ENCODE measurements at regions not wholly inside any gene's neighbourhood (a gene's known extent, or its start where the extent isn't known, plus 50 kb on each side); places are given as distances from the start of the nearest gene placed in this dataset.
A peak's percentile ranks its signal among the peaks of the same experiment; 100 is the strongest.

DNA sequence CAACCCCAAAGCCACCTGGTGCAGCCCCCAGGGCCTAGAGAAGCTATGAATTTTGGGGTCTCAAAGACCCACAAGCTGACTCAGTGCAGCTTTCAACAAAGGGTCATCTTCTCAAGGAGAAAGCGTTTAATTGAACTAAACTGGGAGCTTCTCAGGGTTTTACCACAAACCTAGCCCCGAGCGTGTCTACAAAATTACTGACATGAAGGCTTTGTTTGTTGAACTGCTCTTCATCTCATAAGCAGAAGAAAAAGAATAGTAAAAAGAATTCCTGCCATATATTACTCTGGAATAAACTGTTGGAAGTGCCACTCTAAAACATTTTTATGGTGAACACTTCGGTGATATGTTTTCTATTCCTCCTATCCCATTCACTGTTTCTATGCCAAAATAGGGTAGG is 50.8 kb upstream of the INCENP start:
- Mint-ChIP-seq H3K9me3 (peaks cover 0 to 2% (median 0%) of the 10 kb centered on the region in 8 donors), H3K4me3 (no peak overlapping the region), H3K27ac (peak overlapping the region in 1 of 7 donors; percentile 52), H3K27me3 (peaks cover 0 to 4% of the 10 kb centered on the region in 2 donors), H3K36me3 (no peaks in the 10 kb centered on the region), H3K4me1 (no peaks in the 10 kb centered on the region)
- DNase-seq, result no peak
- Histone ChIP-seq H3K4me1 (ENCODE audit: insufficient read depth, low read length) (no peaks in the 10 kb centered on the region), H3K9me3 (ENCODE audit: control insufficient read depth in 1 of 2, low read length in 2 of 2) (no peaks in the 10 kb centered on the region), H3K27me3 (ENCODE audit: insufficient read depth, low read length) (no peaks in the 10 kb centered on the region), H3K27ac (ENCODE audit: low read depth, low read length) (no peak overlapping the region), H3K4me3 (ENCODE audit: low read length in 2 of 2) (no peak overlapping the region), H3K36me3 (ENCODE audit: insufficient read depth, low read length) (no peaks in the 10 kb centered on the region)
- POLR2A ChIA-PET (ENCODE audit: partially characterized antibody), result no interaction called here
- CTCF ChIA-PET (ENCODE audit: partially characterized antibody), result interaction anchor here (0.9 to 2.2 kb wide), 3 partner anchors 9 to 175 kb away, joined by 4 to 18 read pairs (median 8); no protein-coding TSS in a partner anchor
- intact Hi-C loops (cut with micrococcal nuclease), result no loop called here

DNA sequence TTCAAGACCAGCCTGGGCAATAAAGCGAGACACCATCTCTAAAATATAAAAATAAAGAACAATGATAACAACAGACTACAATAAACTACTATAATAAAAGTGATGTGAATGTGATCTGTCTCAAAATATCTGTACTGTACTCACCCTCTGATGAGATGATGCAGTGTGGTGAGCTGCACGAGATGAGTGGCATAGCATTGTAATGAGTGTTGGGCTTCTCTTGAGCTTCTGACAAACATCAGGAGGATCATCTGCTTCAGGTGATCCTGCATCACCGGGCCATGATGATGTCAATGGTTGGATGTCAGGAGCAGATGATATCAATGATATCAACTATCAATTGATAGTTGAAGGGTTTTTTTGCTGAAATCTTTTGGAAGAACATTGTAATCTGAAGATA is 52.4 kb upstream of the INCENP start:
- CTCF ChIA-PET (ENCODE audit: partially characterized antibody), result no interaction called here
- no peaks in the 10 kb centered on the region for H3K36me3 Mint-ChIP-seq

DNA sequence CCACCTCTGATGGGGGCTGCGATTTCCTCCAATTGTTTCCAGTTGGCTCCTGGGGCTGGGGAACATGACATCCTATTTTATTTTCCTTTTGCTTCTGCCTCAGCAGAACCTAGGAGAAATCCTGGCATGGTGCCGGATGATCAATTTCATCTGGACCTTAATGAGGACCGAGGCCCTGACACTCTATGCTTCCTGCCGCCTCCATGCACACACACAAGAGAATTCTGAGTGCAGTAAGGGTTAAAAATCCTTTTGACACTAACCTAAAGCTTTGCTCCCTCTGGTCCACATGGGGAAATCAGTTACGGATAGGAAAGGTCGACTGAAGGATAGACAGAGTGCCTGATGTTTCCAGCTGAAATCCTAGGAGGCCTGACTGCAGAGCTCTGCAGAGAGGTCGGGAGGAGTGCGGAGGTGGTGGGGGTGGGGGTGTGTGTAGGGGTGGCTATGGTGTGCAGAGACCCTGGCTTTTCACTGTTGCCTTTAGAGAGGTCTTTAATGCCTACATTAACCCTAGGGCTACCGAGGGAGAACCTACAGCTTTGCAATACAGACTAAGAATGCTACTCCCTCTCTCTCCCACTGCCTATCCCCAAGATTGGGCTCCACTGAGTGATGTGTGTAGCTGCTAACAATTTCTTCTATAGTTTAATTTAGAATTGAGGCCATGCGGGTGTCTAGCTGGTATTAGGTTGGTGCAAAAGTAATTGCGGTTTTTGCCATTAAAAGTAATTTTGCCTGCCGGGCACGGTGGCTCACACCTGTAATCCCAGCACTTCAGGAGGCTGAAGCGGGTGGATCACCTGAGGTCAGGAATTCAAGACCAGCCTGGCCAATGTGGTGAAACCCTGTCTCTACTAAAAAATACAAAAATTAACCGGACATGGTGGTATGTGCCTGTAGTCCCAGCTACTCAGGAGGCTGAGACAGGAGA is 53.6 kb upstream of the INCENP start:
- no peaks in the 10 kb centered on the region for H3K36me3 Mint-ChIP-seq
- H3K9me3 Mint-ChIP-seq, result peaks cover 0 to 2% (median 0%) of the 10 kb centered on the region in 8 donors
- Histone ChIP-seq H3K27ac (ENCODE audit: low read depth, low read length) (no peak overlapping the region), H3K4me1 (ENCODE audit: insufficient read depth, low read length) (no peaks in the 10 kb centered on the region), H3K36me3 (ENCODE audit: insufficient read depth, low read length) (no peaks in the 10 kb centered on the region), H3K27me3 (ENCODE audit: insufficient read depth, low read length) (no peaks in the 10 kb centered on the region), H3K4me3 (ENCODE audit: low read length in 2 of 2) (no peak overlapping the region), H3K9me3 (ENCODE audit: control insufficient read depth in 1 of 2, low read length in 2 of 2) (no peaks in the 10 kb centered on the region)
- intact Hi-C loops (cut with micrococcal nuclease), result no loop called here
- H3K4me1 Mint-ChIP-seq, result no peaks in the 10 kb centered on the region
- no peak for DNase-seq
- no peak overlapping the region for H3K4me3 Mint-ChIP-seq
- H3K27ac Mint-ChIP-seq, result no peak overlapping the region
- peaks cover 4 to 7% of the 10 kb centered on the region in 2 donors for H3K27me3 Mint-ChIP-seq
- CTCF ChIA-PET (ENCODE audit: partially characterized antibody), result interaction anchor here (1.1 to 4.6 kb wide), 2 partner anchors 11 to 12 kb away, joined by 4 to 24 read pairs; no protein-coding TSS in a partner anchor
- POLR2A ChIA-PET (ENCODE audit: partially characterized antibody), result no interaction called here

More for the DNA sequence above, 52.4 kb upstream of the INCENP start:
- Mint-ChIP-seq H3K4me3 (no peak overlapping the region), H3K27ac (peak overlapping the region in 2 of 7 donors; percentile 18 to 43), H3K27me3 (peaks cover 3 to 4% of the 10 kb centered on the region in 2 donors), H3K4me1 (no peaks in the 10 kb centered on the region), H3K9me3 (peaks cover 0 to 2% (median 0%) of the 10 kb centered on the region in 8 donors)
- Histone ChIP-seq H3K4me1 (ENCODE audit: insufficient read depth, low read length) (no peaks in the 10 kb centered on the region), H3K4me3 (ENCODE audit: low read length in 2 of 2) (no peak overlapping the region), H3K36me3 (ENCODE audit: insufficient read depth, low read length) (no peaks in the 10 kb centered on the region), H3K27me3 (ENCODE audit: insufficient read depth, low read length) (no peaks in the 10 kb centered on the region), H3K27ac (ENCODE audit: low read depth, low read length) (no peak overlapping the region), H3K9me3 (ENCODE audit: control insufficient read depth in 1 of 2, low read length in 2 of 2) (no peaks in the 10 kb centered on the region)
- intact Hi-C loops (cut with micrococcal nuclease), result no loop called here
- DNase-seq, result no peak
- POLR2A ChIA-PET (ENCODE audit: partially characterized antibody), result no interaction called here

DNA sequence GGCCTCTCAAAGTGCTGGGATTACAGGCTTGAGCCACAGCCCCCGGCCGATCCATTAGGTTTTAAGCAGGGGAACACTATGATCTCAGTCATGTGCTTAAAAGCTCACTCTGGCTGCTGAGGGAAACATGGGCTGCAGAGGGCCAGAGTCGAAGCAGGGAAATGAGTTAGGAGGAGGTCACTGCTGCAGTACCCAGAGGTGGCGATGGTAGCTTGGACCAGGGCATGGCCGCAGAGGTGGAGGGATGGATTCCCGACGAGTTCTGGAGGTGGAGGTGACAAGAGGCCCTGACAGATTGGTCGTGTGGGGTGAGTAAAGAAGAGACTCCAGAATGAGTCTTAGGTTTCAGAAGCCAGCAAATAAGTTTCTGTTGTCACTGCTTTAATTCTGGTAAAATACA is 54.4 kb upstream of the INCENP start:
- H3K27me3 ChIP-seq (ENCODE audit: insufficient read depth, low read length), result no peaks in the 10 kb centered on the region
- no peaks in the 10 kb centered on the region for H3K4me1 ChIP-seq (ENCODE audit: insufficient read depth, low read length)
- ChIA-PET CTCF (ENCODE audit: partially characterized antibody) (interaction anchor here (4.6 kb wide), 1 partner anchor 12 kb away, joined by 24 read pairs; no protein-coding TSS in a partner anchor), POLR2A (ENCODE audit: partially characterized antibody) (no interaction called here)
- H3K9me3 ChIP-seq (ENCODE audit: control insufficient read depth in 1 of 2, low read length in 2 of 2), result no peaks in the 10 kb centered on the region
- no peak overlapping the region for H3K4me3 ChIP-seq (ENCODE audit: low read length in 2 of 2)
- no peaks in the 10 kb centered on the region for H3K4me1 Mint-ChIP-seq
- H3K27ac Mint-ChIP-seq, result peak overlapping the region in 3 of 7 donors; percentile 49 to 88 (median 79)
- no peaks in the 10 kb centered on the region for H3K36me3 Mint-ChIP-seq
- H3K27me3 Mint-ChIP-seq, result peaks cover 4 to 8% of the 10 kb centered on the region in 2 donors
- intact Hi-C loops (cut with micrococcal nuclease), result no loop called here
- DNase-seq, result no peak
- no peaks in the 10 kb centered on the region for H3K36me3 ChIP-seq (ENCODE audit: insufficient read depth, low read length)
- H3K4me3 Mint-ChIP-seq, result no peak overlapping the region
- no peak overlapping the region for H3K27ac ChIP-seq (ENCODE audit: low read depth, low read length)
- H3K9me3 Mint-ChIP-seq, result peaks cover 0 to 2% (median 0%) of the 10 kb centered on the region in 8 donors

DNA sequence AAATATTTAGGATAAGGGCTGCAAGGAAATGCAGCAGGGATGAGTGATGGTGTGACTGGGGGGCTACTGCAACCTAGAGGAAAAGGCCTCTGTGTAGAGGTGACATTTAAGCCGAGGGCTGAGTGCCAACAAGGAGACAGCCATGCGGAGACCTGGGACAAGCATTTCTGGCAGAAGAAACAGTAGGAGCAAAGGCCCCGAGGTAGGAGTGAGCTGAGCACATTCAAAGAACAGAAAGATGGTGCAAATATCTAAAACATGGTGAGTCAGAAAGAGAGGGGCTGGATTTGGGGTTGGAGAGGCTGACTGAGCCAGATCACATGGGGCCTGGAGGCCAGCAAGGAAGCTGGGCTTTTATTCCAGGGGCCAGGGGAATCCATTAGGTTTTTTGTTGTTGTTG is 55.1 kb upstream of the INCENP start:
- no peak for DNase-seq
- Mint-ChIP-seq H3K27ac (peak overlapping the region in 2 of 7 donors; percentile 18 to 72), H3K27me3 (peaks cover 4 to 11% of the 10 kb centered on the region in 2 donors), H3K4me3 (no peak overlapping the region), H3K36me3 (no peaks in the 10 kb centered on the region), H3K9me3 (peaks cover 0 to 2% (median 0%) of the 10 kb centered on the region in 8 donors), H3K4me1 (no peaks in the 10 kb centered on the region)
- H3K36me3 ChIP-seq (ENCODE audit: insufficient read depth, low read length), result no peaks in the 10 kb centered on the region
- H3K4me1 ChIP-seq (ENCODE audit: insufficient read depth, low read length), result no peaks in the 10 kb centered on the region
- H3K27ac ChIP-seq (ENCODE audit: low read depth, low read length), result no peak overlapping the region
- CTCF ChIA-PET (ENCODE audit: partially characterized antibody), result interaction anchor here (4.6 kb wide), 1 partner anchor 13 kb away, joined by 24 read pairs; no protein-coding TSS in a partner anchor
- H3K4me3 ChIP-seq (ENCODE audit: low read length in 2 of 2), result no peak overlapping the region
- POLR2A ChIA-PET (ENCODE audit: partially characterized antibody), result no interaction called here
- H3K27me3 ChIP-seq (ENCODE audit: insufficient read depth, low read length), result no peaks in the 10 kb centered on the region
- intact Hi-C loops (cut with micrococcal nuclease), result no loop called here
- no peaks in the 10 kb centered on the region for H3K9me3 ChIP-seq (ENCODE audit: control insufficient read depth in 1 of 2, low read length in 2 of 2)

DNA sequence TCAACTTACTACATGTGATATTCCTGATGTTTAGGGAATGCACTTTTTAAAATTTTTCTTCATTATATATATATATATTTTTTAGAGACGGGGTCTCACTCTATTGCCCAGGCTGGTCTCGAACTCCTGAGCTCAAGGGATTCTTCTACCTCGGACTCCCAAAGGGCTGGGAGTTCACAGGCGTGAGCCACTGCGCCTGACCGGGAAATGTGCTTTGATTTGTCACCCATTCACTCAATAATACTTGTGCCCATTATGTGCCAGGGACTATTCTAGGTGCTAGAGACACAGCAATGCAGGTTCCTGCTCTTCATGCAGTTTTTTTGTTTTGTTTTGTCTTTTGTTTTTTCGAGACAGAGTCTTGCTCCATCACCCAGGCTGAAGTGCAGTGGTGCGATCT is 56.1 kb upstream of the INCENP start:
- Histone ChIP-seq H3K27me3 (ENCODE audit: insufficient read depth, low read length) (no peaks in the 10 kb centered on the region), H3K4me3 (ENCODE audit: low read length in 2 of 2) (no peak overlapping the region), H3K4me1 (ENCODE audit: insufficient read depth, low read length) (no peaks in the 10 kb centered on the region), H3K9me3 (ENCODE audit: control insufficient read depth in 1 of 2, low read length in 2 of 2) (no peaks in the 10 kb centered on the region), H3K27ac (ENCODE audit: low read depth, low read length) (no peak overlapping the region), H3K36me3 (ENCODE audit: insufficient read depth, low read length) (no peaks in the 10 kb centered on the region)
- peaks cover 4 to 11% of the 10 kb centered on the region in 2 donors for H3K27me3 Mint-ChIP-seq
- DNase-seq, result no peak
- ChIA-PET CTCF (ENCODE audit: partially characterized antibody) (interaction anchor here (4.6 kb wide), 1 partner anchor 14 kb away, joined by 24 read pairs; no protein-coding TSS in a partner anchor), POLR2A (ENCODE audit: partially characterized antibody) (interaction anchor here (0.7 kb wide), 1 partner anchor 106 kb away, joined by 3 read pairs; no protein-coding TSS in a partner anchor)
- intact Hi-C loops (cut with micrococcal nuclease), result no loop called here
- H3K9me3 Mint-ChIP-seq, result peaks cover 0 to 2% (median 0%) of the 10 kb centered on the region in 8 donors
- H3K4me3 Mint-ChIP-seq, result no peak overlapping the region
- no peaks in the 10 kb centered on the region for H3K36me3 Mint-ChIP-seq
- no peak overlapping the region for H3K27ac Mint-ChIP-seq
- no peaks in the 10 kb centered on the region for H3K4me1 Mint-ChIP-seq

DNA sequence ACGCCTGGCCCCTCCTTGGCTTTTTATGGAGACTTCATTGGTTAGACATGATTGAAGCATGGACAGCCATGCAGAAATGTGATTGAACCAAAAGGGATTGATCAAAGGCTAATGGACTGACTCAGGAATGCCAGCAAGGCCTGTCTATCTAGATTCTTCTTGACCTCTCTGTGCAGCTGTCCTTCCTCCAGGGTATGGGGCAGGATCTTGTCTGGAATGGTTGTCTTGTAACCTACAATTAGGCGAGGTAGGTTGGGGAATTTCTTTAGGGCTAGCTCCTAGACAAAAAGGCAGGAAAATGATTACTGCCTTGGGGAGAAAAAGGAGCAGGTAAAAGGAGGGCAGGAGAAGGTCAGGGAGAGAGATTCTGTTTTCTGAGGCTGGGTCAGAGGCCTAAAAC is 59.6 kb upstream of the INCENP start:
- H3K4me3 Mint-ChIP-seq, result no peak overlapping the region
- peaks cover 0 to 3% (median 0%) of the 10 kb centered on the region in 8 donors for H3K9me3 Mint-ChIP-seq
- no peak for DNase-seq
- H3K36me3 ChIP-seq (ENCODE audit: insufficient read depth, low read length), result no peaks in the 10 kb centered on the region
- H3K4me3 ChIP-seq (ENCODE audit: low read length in 2 of 2), result no peak overlapping the region
- H3K4me1 Mint-ChIP-seq, result no peaks in the 10 kb centered on the region
- H3K27ac Mint-ChIP-seq, result peak overlapping the region in 2 of 7 donors; percentile 13 to 72
- ChIA-PET POLR2A (ENCODE audit: partially characterized antibody) (interaction anchor here (0.6 kb wide), 1 partner anchor 267 kb away, joined by 3 read pairs; no protein-coding TSS in a partner anchor), CTCF (ENCODE audit: partially characterized antibody) (interaction anchor here (0.6 to 1.8 kb wide), 6 partner anchors 11 to 1269 kb away, joined by 3 to 10 read pairs (median 4); no protein-coding TSS in a partner anchor)
- no peaks in the 10 kb centered on the region for H3K9me3 ChIP-seq (ENCODE audit: control insufficient read depth in 1 of 2, low read length in 2 of 2)
- intact Hi-C loops (cut with micrococcal nuclease), result no loop called here
- no peaks in the 10 kb centered on the region for H3K36me3 Mint-ChIP-seq
- no peak overlapping the region for H3K27ac ChIP-seq (ENCODE audit: low read depth, low read length)
- H3K27me3 Mint-ChIP-seq, result peaks cover 4 to 11% of the 10 kb centered on the region in 2 donors
- no peaks in the 10 kb centered on the region for H3K4me1 ChIP-seq (ENCODE audit: insufficient read depth, low read length)
- H3K27me3 ChIP-seq (ENCODE audit: insufficient read depth, low read length), result no peaks in the 10 kb centered on the region
